Stimulated activated naive CD8-positive, alpha-beta T cell treated with anti-CD3 and anti-CD28 coated beads, Interleukin-15, Interleukin-2, amounts not matched to agents 100 U/mL and 50 U/mL, for 24 hours (primary cell): ENCODE measurements at regions not wholly inside any gene's neighbourhood (a gene's known extent, or its start where the extent isn't known, plus 50 kb on each side); places are given as distances from the start of the nearest gene placed in this dataset.
A peak's percentile ranks its signal among the peaks of the same experiment; 100 is the strongest.
"Not testable (repeated sequence)": the region's sequence is repeated elsewhere in the genome, so short reads cannot be mapped to it uniquely, and the experiment has no call there.

ENCODE experiments used
- ATAC-seq: fragments of 150-1000 bp; cut with Tn5 transposase; one replicate; pipeline ENCODE4 v1.10.0; 2021
- DNase-seq: peaks from one replicate; pipeline ENCODE4 v3.0.0; 2021

- ATAC-seq, DNase-seq: not testable (repeated sequence)
Observed at GRCh38 chr9:63912451-63912850, 1372.6 kb downstream of the FOXD4L5 start.

GRCh38 chr9:63909076-63909475, 1375.9 kb downstream of the FOXD4L5 start:
- not testable (repeated sequence) for ATAC-seq, DNase-seq

- not testable (repeated sequence) for DNase-seq, ATAC-seq
Observed at GRCh38 chr9:63899637-63900190, 1385.3 kb downstream of the FOXD4L5 start.

DNA sequence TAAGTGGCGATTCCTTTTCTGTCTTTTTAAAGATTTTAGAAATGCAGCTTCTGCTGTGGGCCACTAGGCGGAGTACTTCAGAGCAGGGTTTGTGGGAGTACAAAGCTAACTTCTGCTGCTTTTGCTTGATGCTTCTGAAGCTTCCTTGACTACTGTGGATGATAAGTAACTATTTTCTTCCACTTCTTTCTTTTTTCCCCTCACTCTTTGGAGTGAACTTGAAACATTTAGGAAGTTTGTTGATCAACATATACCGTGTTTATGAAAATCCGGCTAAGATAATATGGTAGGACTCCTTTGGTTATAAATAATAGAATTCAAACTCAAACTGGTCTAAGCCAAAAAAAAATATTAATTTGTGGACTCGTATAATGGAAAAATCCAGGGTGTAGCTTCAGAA, 1403.6 kb downstream of the FOXD4L5 start:
- not testable (repeated sequence) for ATAC-seq, DNase-seq

- not testable (repeated sequence) for ATAC-seq, DNase-seq
Observed at GRCh38 chr9:63876380-63876779, 1408.6 kb downstream of the FOXD4L5 start.

DNA sequence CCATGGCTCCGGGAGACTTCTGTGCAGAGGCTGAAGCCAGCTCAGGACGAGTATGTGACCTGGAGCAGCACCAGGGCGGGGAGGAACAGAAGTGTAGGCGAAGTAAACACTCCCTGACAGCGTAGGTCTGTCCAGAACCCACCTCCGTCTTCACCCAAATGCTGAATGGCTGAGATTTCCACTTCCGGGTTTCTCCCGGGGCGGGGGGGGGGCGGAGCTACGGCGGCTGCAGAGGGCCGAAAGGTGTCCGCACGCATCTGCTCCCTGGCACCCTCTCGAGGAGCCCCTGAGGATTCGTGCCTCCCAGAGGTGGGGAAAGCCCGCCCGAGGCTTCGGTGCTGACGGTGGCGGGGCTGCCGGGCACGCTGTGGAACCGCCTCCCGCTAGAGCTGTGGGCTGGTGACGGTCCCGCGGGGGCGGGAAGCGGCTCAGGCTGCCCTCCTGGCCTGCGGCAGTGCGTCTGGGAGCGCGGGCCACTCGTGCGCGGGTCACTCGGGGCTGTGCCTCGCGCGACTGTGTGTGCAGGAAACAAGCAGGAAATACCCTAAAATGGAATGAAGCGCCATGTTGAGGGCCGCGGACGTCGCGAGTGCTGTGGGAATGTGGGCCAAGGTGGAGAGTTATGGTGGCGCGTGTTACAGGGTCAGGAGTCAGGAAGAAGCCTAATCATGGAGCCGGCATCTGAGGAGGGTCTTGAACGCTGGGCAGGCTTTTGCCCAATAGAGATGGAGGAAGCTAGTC, 1425.4 kb downstream of the FOXD4L5 start:
- ATAC-seq (no peak), DNase-seq (peak; percentile 4)

DNA sequence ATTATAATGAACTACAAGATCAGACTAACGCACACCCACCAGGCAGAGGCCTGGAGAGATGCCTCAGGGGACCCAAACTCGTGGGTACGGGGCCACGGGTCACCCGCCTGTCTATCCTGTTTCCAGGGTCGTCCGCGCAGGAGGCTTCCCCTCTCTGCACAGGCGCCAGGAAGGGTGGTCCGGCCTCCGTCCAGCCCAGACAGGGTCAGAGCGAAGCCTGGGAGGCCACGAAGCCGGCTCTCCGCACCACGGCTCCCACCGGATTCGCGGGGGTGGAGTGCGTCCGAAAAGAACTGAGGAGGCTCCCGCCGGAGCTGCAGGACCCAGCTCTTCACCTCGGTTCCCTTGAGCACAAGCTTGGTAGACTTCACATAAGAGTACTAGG, 1425.9 kb downstream of the FOXD4L5 start:
- not testable (repeated sequence) for ATAC-seq, DNase-seq

GRCh38 chr9:63853140-63853751, 1431.8 kb downstream of the FOXD4L5 start:
- ATAC-seq = not testable (repeated sequence)

DNA sequence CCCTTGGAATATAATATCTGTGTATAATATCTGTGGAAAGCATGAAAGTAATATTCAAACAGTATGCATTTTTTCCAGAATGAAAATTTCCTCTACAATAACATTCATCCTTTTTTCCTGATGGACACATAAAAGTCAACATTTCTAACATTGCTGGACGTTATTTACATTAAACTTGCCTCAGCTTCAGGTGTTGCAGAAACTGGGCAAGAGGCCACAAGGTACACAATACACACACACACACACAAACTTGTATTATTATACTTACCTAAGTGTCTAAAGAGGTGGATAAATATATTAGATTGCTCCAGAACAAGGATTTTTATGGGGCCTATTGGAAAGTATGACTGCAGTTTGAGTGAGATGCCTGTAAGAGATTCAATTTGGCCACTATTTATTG, 1460.2 kb downstream of the FOXD4L5 start:
- ATAC-seq, DNase-seq: not testable (repeated sequence)

More at GRCh38 chr9:63853140-63853751, 1431.8 kb downstream of the FOXD4L5 start:
- not testable (repeated sequence) for DNase-seq

DNA sequence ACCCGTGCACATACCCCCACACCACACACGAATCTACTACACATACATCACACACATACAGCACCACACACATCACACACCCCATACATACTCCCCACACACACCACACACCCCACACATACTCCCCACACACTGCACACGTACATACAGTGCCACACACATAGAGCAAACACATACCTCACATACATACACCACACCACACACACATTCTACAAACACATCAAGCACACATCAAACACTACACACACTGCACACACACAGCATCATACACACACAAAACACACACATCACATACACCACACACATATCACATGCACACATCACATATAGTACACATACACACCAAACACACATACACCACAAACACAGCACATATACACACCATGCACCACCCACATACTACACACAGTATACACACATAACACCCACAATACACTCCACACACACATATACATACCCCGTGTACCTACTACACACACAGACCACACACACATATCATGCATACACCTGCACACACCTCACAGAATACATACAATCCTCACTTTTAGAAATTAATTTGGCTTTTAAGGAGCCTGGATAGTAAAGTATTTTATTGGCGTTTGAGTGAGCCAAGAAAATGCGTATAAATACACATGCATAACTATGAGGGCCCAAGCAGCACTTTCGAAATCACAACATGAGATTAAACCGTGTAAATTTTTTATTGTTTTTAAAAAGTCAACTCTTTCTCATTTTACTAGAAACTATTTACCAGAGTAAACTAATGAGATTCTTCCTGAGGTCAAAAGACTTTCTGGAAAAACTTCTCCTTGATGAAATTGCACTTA, 1461.4 kb downstream of the FOXD4L5 start:
- not testable (repeated sequence) for DNase-seq

DNA sequence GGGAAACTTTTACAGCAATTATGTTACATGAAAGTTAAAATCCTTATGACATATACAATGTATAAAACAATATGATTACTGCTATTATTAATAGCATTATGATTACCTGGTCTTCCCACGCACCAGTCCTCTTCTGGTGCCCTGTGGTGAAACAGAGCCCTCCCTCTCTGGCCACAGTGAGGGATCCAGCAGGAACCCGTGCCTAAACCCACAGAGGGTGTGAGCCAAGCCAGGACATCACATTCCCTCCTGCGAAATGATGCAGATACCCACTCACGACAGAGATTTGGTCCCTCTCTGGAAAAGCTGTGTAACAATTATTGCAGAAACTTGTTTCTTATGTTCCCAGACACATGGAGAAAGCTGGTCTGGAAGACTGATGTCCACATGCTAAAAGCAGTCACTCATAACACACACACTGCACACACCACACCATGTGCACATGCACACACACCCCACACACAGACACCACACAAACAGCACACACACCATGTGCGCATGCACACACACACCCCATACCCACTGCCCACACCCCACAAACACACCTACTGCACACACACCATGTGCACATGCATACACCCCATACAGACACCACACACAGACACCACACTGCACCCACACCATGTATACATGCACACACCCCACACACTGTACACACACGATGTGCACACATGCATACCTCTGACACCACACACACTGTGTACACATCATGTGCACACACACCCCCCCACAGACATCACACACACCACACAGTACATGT, 1462.2 kb downstream of the FOXD4L5 start:
- ATAC-seq = peak; percentile 10
- DNase-seq = not testable (repeated sequence)

More for the DNA sequence above, 1461.4 kb downstream of the FOXD4L5 start:
- peak; percentile 65 for ATAC-seq

DNA sequence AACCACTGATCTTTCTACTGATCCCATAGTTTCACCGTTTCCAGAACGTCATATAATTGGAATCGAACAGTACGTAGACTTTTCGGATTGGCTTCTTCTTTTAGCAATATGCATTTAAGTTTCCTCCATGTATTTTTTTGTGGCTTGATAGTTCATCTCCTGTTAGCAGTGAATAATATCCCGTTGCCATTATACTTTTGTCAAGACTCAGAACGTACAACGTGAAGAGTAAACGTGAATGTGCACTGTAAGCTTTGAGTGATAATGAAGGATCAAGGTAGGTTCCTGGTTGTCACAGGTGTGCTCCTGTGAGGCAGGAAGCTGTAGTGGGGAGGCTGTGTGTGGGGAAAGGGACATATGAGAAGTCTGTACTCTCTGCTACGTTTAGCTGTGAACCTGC, 1463.7 kb downstream of the FOXD4L5 start:
- DNase-seq, ATAC-seq: not testable (repeated sequence)

DNA sequence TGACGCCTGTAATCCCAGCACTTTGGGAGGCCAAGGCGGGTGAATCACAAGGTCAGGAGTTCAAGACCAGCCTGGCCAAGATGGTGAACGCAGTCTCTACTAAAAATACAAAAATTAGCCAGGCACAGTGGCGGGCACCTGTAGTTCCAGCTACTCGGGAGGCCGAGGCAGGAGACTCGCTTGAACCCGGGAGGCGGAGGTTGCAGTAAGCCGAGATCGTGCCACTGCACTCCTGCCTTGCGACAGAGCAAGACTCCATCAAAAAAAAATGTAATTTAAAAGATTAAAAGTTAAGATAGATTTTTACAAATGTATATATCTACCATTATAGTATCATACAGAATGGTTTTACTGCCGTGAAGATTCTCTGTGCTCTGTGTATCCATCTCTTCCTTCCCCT, 1464.1 kb downstream of the FOXD4L5 start:
- not testable (repeated sequence) for ATAC-seq, DNase-seq

DNA sequence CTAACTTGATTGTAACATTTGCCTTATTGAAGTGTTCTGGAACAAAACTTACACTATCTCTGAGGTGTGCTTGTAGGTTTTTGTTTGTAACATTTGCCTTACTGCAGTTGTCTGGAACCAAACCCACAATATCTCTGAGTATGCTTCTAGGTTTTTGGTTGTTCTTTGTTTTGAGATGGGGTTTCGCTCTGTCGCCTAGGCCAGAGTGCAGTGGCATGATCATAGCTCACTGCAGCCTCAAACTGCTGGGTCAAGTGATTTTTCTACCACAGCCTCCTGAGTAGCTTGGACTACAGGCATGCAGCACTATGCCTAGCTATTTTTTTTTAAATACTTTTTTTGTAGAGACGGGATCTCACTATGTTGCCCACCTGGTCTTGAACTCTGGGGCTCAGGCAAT, 1464.6 kb downstream of the FOXD4L5 start:
- not testable (repeated sequence) for DNase-seq, ATAC-seq

- ATAC-seq (peak; percentile 59), DNase-seq (peak; percentile 70)
Observed at GRCh38 chr9:63817622-63818518, 1467.1 kb downstream of the FOXD4L5 start.

- ATAC-seq (peak; percentile 73), DNase-seq (peak; percentile 81)
Observed at GRCh38 chr9:63816751-63817621, 1468.0 kb downstream of the FOXD4L5 start.

- DNase-seq, ATAC-seq: not testable (repeated sequence)
Observed at GRCh38 chr9:63814970-63815669, 1469.9 kb downstream of the FOXD4L5 start.

GRCh38 chr9:63813391-63814021, 1471.5 kb downstream of the FOXD4L5 start:
- ATAC-seq, DNase-seq: not testable (repeated sequence)
